CD14-positive monocyte (primary cell): ENCODE measurements at regions not wholly inside any gene's neighbourhood (a gene's known extent, or its start where the extent isn't known, plus 50 kb on each side); places are given as distances from the start of the nearest gene placed in this dataset.

Source experiments
- DNase-seq, 3 donors: peaks; one replicate each; pipeline ENCODE4 v3.0.0-alpha.2; 2011 to 2022
- H2AFZ ChIP-seq: 2 replicates; pipeline ENCODE4 v1.6.0; 2012; ENCODE audit warnings: mild to moderate bottlenecking, low read depth, low read length, inconsistent platforms; ENCODE audit not compliant: insufficient read depth, poor library complexity, severe bottlenecking
- H3K27ac ChIP-seq, 2 donors: 1 replicate in 1 of 2; 2 replicates in 1 of 2; pipeline ENCODE4 v1.5.1; 2012 to 2013; ENCODE audit warnings: low read length in 2 of 2, control low read depth in 1 of 2, inconsistent platforms in 1 of 2, low read depth in 1 of 2, mild to moderate bottlenecking in 1 of 2
- H3K27me3 ChIP-seq, 2 donors: one replicate each; pipeline versions ENCODE4 v1.6.0 to v1.6.1; 2011 to 2013; ENCODE audit warnings: low read length in 2 of 2; ENCODE audit not compliant: control insufficient read depth in 2 of 2, insufficient read depth in 2 of 2
- H3K36me3 ChIP-seq, 2 donors: replicated peaks in 1 of 2; 1 replicate in 1 of 2; 2 replicates in 1 of 2; pipeline versions ENCODE4 v1.5.1 to v1.6.1; 2012 to 2013; ENCODE audit warnings: low read length in 2 of 2, control low read depth in 1 of 2, inconsistent platforms in 1 of 2, mild to moderate bottlenecking in 1 of 2; ENCODE audit not compliant: insufficient read depth in 2 of 2, control insufficient read depth in 1 of 2
- H3K4me1 ChIP-seq, 2 donors: 1 replicate in 1 of 2; 2 replicates in 1 of 2; pipeline versions ENCODE4 v1.5.1 to v1.6.1; 2012 to 2013; ENCODE audit warnings: low read length in 2 of 2, control low read depth in 1 of 2, inconsistent platforms in 1 of 2, mild to moderate bottlenecking in 1 of 2, moderate library complexity in 1 of 2; ENCODE audit not compliant: insufficient read depth in 2 of 2, control insufficient read depth in 1 of 2
- H3K4me2 ChIP-seq: replicated peaks from 2 replicates; pipeline ENCODE3; 2012; ENCODE audit warnings: low read length, moderate library complexity, mild to moderate bottlenecking; ENCODE audit not compliant: poor library complexity, severe bottlenecking; ENCODE audit errors: extremely low read depth
- H3K4me3 ChIP-seq, 3 experiments: fragments of 200-600 bp in 1 of 3; sonication (generic) in 1 of 3; replicated peaks in 1 of 3; 1 replicate in 2 of 3; 2 replicates in 1 of 3; pipeline ENCODE4 v1.5.1; 2011 to 2013; ENCODE audit warnings: low read length in 3 of 3, mild to moderate bottlenecking in 3 of 3, control low read depth in 2 of 3, low read depth in 2 of 3, inconsistent platforms in 1 of 3, moderate library complexity in 1 of 3
- H3K79me2 ChIP-seq: 2 replicates; pipeline ENCODE4 v1.6.0; 2012; ENCODE audit warnings: mild to moderate bottlenecking, control low read depth, inconsistent platforms, low read length, moderate library complexity; ENCODE audit not compliant: insufficient read depth
- H3K9ac ChIP-seq: 2 replicates; pipeline ENCODE4 v1.6.0; 2017; ENCODE audit warnings: low read length, mild to moderate bottlenecking; ENCODE audit not compliant: insufficient read depth, poor library complexity, severe bottlenecking
- H3K9me3 ChIP-seq, 2 donors: replicated peaks in 1 of 2; 1 replicate in 1 of 2; 2 replicates in 1 of 2; pipeline versions ENCODE4 v1.5.1 to v1.6.1; 2012 to 2013; ENCODE audit warnings: low read length in 2 of 2, control low read depth in 1 of 2; ENCODE audit not compliant: control insufficient read depth in 1 of 2, insufficient read depth in 1 of 2
- H4K20me1 ChIP-seq: 2 replicates; pipeline ENCODE4 v1.6.0; 2012; ENCODE audit warnings: mild to moderate bottlenecking, low read length, control low read depth, moderate library complexity; ENCODE audit not compliant: insufficient read depth
- H3K27ac Mint-ChIP-seq, 7 donors: one replicate each; pipeline ENCODE4 v1.8.0; 2020; ENCODE audit warnings: mild to moderate bottlenecking in 7 of 7, mixed read lengths in 7 of 7, moderate library complexity in 6 of 7, inconsistent platforms in 2 of 7
- H3K27me3 Mint-ChIP-seq, 3 donors: one replicate each; pipeline ENCODE4 v1.8.0; 2021 to 2022; ENCODE audit warnings: low read depth in 3 of 3, mild to moderate bottlenecking in 3 of 3, mixed read lengths in 3 of 3, moderate library complexity in 3 of 3, inconsistent platforms in 1 of 3
- H3K36me3 Mint-ChIP-seq, 2 donors: one replicate each; pipeline ENCODE4 v1.8.0; 2020; ENCODE audit warnings: mixed read lengths in 2 of 2, inconsistent platforms in 1 of 2, mild to moderate bottlenecking in 1 of 2
- H3K4me1 Mint-ChIP-seq: one replicate; pipeline ENCODE4 v1.8.0; 2020; ENCODE audit warnings: mild to moderate bottlenecking, mixed read lengths
- H3K4me3 Mint-ChIP-seq, 2 donors: one replicate each; pipeline ENCODE4 v1.8.0; 2020; ENCODE audit warnings: mild to moderate bottlenecking in 2 of 2, mixed read lengths in 2 of 2, moderate library complexity in 1 of 2
- H3K9me3 Mint-ChIP-seq, 7 donors: one replicate each; pipeline ENCODE4 v1.8.0; 2020 to 2022; ENCODE audit warnings: mixed read lengths in 7 of 7, mild to moderate bottlenecking in 6 of 7, moderate library complexity in 6 of 7, inconsistent platforms in 2 of 7
- WGBS: methylation state at CpG from one replicate; pipeline ENCODE4 v1.1.5; 2013; ENCODE audit warnings: missing lambda C conversion rate; ENCODE audit not compliant: insufficient coverage; 5-methylcytosine and 5-hydroxymethylcytosine counted together
- intact Hi-C, 2 donors: fragments of 100-400 bp; cut with micrococcal nuclease; formaldehyde crosslinking; loops; one replicate each; pipeline versions ENCODE4 v1.15.0 to v1.15.1; 2023
- TF ChIP-seq, protein P1 (sequence below): fragments of 200-600 bp; IDR thresholded peaks from one replicate; pipeline ENCODE4 v1.8.0; 2022; ENCODE audit warnings: antibody characterized with exemption, mild to moderate bottlenecking

DNA sequence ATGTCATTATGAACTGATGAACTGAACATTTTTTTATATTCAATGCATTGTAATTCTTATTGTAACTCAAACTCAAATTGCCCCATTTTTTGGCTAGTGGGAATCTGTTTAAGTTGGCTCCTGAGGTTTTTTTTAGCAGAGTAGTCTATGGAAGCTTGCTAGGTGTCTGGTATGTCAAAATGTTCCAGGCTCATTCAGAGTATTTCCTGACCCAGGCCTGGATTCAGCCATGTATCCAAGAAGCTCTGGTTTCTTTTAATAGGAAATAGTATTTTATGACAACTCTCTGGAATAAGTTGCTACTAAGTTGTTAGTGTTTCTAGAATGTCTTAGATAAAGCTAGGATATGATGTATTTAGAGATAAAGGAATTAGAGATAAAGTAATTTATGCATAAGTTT, 288.0 kb downstream of the ARL4A start:
- Histone ChIP-seq H3K27me3 (no peaks in the 10 kb centered on the region), H3K9me3 (no peaks in the 10 kb centered on the region), H4K20me1 (no peaks in the 10 kb centered on the region), H3K4me1 (no peaks in the 10 kb centered on the region), H3K27ac (no peak overlapping the region), H3K4me3 (no peak overlapping the region), H3K79me2 (no peaks in the 10 kb centered on the region), H3K9ac (no peak overlapping the region), H3K36me3 (no peaks in the 10 kb centered on the region), H2AFZ (no peak overlapping the region), H3K4me2 (no peak overlapping the region)
- TF ChIP-seq, protein P1, sequence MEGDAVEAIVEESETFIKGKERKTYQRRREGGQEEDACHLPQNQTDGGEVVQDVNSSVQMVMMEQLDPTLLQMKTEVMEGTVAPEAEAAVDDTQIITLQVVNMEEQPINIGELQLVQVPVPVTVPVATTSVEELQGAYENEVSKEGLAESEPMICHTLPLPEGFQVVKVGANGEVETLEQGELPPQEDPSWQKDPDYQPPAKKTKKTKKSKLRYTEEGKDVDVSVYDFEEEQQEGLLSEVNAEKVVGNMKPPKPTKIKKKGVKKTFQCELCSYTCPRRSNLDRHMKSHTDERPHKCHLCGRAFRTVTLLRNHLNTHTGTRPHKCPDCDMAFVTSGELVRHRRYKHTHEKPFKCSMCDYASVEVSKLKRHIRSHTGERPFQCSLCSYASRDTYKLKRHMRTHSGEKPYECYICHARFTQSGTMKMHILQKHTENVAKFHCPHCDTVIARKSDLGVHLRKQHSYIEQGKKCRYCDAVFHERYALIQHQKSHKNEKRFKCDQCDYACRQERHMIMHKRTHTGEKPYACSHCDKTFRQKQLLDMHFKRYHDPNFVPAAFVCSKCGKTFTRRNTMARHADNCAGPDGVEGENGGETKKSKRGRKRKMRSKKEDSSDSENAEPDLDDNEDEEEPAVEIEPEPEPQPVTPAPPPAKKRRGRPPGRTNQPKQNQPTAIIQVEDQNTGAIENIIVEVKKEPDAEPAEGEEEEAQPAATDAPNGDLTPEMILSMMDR: no peak
- Mint-ChIP-seq H3K4me1 (no peaks in the 10 kb centered on the region), H3K27ac (no peak overlapping the region), H3K36me3 (no peaks in the 10 kb centered on the region), H3K9me3 (peaks cover 0 to 10% (median 2%) of the 10 kb centered on the region in 7 donors), H3K27me3 (peaks cover 0 to 2% (median 0%) of the 10 kb centered on the region in 3 donors), H3K4me3 (no peak overlapping the region)
- intact Hi-C loops: no loop called here
- no peak for DNase-seq

DNA sequence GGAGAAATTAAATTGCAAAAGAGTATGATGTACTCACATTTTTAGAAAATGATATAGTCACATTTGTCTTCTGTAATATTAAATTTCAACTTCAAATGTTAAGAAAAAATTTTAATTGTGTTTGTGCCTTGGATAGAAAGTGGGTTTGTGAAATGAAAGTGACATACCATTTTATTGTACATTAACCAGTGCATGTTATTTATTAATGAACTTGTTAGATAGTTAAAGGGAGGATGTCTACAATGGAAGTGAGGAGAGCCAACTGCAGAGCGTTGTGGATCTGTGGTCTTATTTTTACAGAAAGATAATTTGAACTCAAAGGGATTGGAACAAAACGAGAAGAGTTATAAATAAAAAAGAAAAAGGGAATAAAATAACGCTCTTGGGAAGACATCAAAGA, 291.7 kb downstream of the ARL4A start:
- peaks cover 0 to 3% (median 0%) of the 10 kb centered on the region in 7 donors for H3K9me3 Mint-ChIP-seq
- no peaks in the 10 kb centered on the region for H3K79me2 ChIP-seq
- no CpG with 5 or more reads among the region's 3 CpGs for WGBS
- H3K4me1 ChIP-seq: no peaks in the 10 kb centered on the region
- H4K20me1 ChIP-seq: no peaks in the 10 kb centered on the region
- H3K27me3 ChIP-seq: no peaks in the 10 kb centered on the region
- H3K9ac ChIP-seq: no peak overlapping the region
- no peaks in the 10 kb centered on the region for H3K9me3 ChIP-seq
- no peaks in the 10 kb centered on the region for H3K4me1 Mint-ChIP-seq
- TF ChIP-seq, protein P1: no peak
- no peak overlapping the region for H2AFZ ChIP-seq
- H3K4me3 ChIP-seq: no peak overlapping the region
- intact Hi-C loops: no loop called here
- peaks cover 0 to 2% (median 0%) of the 10 kb centered on the region in 3 donors for H3K27me3 Mint-ChIP-seq
- H3K36me3 Mint-ChIP-seq: no peaks in the 10 kb centered on the region
- no peak overlapping the region for H3K4me3 Mint-ChIP-seq
- H3K27ac ChIP-seq: no peak overlapping the region
- no peak overlapping the region for H3K27ac Mint-ChIP-seq
- DNase-seq: no peak
- H3K4me2 ChIP-seq: no peak overlapping the region
- H3K36me3 ChIP-seq: no peaks in the 10 kb centered on the region
